HT1080 (cell line): ENCODE measurements at regions not wholly inside any gene's neighbourhood (a gene's known extent, or its start where the extent isn't known, plus 50 kb on each side); places are given as distances from the start of the nearest gene placed in this dataset.

ENCODE experiments used
- DNase-seq: peaks from one replicate; pipeline ENCODE4 v3.0.0-alpha.2; 2015; ENCODE audit warnings: low read depth

GRCh38 chr2:62304429-62305417 is 108.8 kb downstream of the B3GNT2 start:
- DNase-seq, result peak; percentile 91

DNA sequence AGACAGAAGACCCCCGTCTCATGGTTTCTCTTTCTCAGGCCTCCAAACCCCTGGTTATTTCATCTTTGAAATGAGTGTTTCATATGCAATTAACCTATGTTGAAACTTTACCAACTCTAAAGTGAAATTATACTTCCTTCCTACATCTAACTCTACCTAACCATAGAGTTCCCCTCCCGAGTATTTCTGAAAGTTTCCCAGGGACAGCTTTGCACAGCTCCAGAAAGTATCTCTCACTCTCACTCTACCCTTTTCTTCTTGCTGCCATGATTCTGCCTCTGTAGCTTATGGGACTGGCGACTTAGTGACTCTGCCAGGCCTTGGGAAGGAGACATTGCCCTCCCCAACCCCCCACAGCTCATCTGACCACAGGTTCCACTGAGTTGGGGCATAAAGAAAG is 107.9 kb downstream of the B3GNT2 start:
- DNase-seq, result no peak

DNA sequence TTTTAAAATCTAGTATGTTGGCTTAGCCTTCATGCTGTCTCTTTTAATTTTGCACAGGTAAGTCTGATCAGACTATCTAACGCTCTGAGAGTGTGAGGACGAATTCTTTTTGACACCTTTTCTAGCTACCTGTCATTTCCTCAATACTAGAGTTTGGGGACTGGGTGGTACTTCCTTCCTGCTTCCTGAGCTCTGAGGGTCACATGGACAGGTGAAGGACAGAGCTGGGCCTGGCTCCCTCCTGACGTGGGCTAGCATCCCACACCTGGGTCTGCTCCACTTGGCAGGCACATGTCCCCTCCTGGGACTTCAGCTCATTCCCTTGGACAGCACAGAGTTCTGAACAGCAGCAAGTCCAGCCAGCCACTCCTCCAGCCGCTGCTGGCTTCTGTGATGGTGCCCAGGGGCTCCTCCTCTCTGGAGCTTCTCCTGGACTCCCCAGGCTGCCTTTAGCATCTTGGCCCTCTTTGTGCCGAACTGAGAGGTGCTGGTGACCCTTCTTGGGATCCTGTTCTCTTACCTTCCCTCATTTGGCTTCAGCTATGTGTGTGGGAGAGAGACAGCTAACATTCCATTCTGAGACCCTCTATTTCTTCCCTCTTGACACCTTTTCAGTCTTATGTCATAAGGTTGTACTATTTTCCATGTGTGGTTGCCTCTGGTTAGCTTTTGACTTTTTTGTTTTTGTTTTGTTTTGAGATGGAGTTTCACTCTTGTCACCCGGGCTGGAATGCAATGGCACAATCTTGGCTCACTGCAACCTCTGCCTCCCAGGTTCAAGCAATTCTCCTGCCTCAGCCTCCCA is 106.9 kb downstream of the B3GNT2 start:
- no peak for DNase-seq

- DNase-seq, result peak; percentile 66
These were observed 105.0 kb downstream of the B3GNT2 start for GRCh38 chr2:62300925-62301324.

DNA sequence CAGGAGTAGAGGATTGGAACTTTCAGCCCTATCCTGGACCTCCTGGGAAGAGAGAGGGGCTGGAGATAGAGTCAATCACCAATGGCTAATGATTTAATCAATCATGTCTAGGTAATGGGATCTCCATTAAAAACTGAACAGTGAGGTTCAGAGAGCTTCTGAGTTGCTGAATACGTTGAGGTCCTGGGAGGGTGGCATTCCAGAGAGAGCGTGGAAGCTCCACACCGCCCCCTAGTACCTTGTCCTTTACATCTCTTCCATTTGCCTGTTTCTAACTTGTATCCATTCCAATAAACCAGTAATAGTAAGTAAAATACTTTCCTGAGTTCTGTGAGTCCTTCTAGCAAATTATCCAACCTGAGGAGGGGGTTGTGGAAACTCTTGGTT is 101.7 kb downstream of the B3GNT2 start:
- peak; percentile 15 for DNase-seq

GRCh38 chr2:62296832-62297623 is 101.1 kb downstream of the B3GNT2 start:
- no peak for DNase-seq

- DNase-seq, result no peak
These were observed 100.3 kb downstream of the B3GNT2 start for GRCh38 chr2:62296034-62296831.

GRCh38 chr2:62293490-62294271 is 97.8 kb downstream of the B3GNT2 start:
- no peak for DNase-seq

- no peak for DNase-seq
These were observed 97.2 kb downstream of the B3GNT2 start for GRCh38 chr2:62293151-62293489.

- DNase-seq, result no peak
These were observed 96.3 kb downstream of the B3GNT2 start for GRCh38 chr2:62292190-62292589.

DNA sequence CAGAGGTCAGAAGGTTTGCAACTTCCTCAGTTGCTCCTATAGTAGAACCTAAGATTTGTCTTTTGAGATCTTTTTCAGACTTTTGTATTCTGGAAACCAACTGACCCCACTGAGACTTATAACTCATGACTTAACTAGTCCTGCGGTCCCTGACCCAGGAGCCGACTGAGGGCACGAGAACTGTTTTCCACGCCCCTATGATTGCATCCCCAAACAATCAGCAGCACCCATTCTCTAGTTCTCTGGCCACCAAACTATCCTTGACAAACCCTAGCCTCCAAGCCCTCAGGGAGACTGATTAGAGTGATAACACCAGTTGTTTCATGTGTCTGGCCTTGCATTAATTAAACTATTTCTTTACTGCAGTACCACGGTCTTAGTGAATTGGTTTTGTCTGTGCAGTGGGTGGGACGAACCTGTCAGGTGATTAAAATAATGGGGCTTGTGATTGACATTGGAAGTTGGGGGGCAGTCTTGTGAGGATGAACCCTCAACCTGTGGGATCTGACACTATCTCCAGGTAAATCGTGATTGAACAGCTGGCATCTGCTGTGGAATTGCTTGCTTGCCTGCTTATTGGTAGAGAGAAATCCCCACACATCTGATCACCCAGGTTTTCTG is 95.7 kb downstream of the B3GNT2 start:
- DNase-seq, result no peak

GRCh38 chr2:62291052-62291451 is 95.1 kb downstream of the B3GNT2 start:
- no peak for DNase-seq

DNA sequence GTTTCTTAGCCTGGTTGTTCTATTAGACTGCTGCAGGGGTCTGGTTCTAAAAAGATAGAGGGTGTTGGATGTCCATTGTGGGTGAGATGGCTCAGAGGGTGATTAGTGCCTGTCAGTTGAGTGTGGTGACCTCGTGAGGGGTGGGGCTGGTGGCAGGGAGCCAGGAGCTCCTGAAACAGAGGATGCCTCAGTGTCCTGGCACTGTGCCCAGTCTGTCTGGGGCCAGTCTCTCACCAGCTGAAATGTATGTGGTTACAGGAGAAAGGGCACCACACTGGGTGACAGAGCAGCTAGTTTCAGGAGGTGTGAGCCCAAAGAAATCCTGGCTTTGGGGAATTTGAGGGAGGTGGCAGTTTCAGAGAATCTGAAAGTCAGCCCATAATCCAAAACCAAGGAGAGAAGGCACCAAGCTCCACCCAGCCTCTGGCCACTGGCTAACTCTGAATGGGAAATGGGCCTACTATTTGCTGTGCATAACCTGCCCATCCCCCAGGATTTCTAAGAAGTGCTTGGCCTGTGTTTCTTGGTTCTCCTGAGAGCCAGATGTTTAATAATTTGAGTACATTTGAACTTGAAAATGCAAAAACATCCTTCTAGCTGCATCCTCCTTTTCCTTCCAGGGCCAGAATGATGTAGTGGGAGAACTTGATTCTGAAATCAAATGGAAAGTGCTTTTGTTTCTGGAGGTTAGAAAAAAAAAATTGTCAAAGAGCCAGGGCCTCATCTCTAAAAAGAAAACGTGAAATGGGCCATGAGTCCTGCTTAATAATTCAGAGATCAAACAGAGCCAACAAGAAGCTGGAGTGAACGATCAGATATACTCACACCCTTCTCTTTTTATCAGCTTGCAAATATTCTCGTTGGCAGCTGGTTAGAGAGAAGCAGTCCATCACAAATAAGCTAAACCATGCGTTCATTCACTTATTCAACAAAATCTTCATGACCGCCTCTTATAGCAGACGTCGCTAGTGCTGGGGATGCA is 92.3 kb downstream of the B3GNT2 start:
- peak; percentile 83 for DNase-seq

- DNase-seq, result no peak
These were observed 91.4 kb downstream of the B3GNT2 start for GRCh38 chr2:62287282-62287681.

DNA sequence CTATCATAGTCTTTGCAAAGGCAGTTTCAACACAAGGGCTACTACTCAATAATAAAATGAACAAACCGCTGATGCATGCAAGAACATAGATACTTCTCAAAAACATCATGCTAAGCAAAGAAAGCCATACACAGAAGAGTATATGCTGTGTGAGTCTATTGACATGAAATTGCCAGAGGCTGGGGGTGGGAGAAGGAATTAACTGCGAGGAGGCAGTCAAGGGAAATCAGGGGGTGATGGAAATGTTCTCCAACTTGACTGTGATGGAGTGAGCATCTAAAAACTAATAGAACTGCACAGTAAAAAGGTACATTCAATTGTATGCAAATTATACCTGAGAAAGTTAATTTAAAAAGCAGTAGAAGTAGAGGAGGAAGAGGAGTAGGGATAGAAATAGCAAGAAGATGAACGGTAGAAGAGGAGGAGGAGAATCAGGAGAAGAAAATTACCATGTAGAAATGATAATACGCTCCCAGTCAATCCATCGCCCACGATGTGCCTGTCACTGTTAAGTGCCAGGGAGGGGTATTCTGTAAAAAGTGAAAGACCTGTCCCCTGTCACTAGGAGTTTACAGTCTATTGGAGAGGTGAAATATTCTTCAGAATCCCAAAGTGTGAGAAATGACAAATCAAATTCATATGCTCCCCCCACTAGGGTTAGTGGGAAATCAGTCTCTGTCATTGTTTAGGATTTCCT is 90.3 kb downstream of the B3GNT2 start:
- DNase-seq, result no peak

GRCh38 chr2:62284980-62285379 is 89.1 kb downstream of the B3GNT2 start:
- DNase-seq, result no peak

- no peak for DNase-seq
These were observed 88.6 kb downstream of the B3GNT2 start for GRCh38 chr2:62284471-62284870.

GRCh38 chr2:62283147-62283546 is 87.2 kb downstream of the B3GNT2 start:
- no peak for DNase-seq
